Right ventricle myocardium inferior (tissue), 1 donor: ENCODE measurements at regions not wholly inside any gene's neighbourhood (a gene's known extent, or its start where the extent isn't known, plus 50 kb on each side); places are given as distances from the start of the nearest gene placed in this dataset.

Experiments
- ATAC-seq: fragments of 200-7000 bp; cut with Tn5 transposase; one replicate; pipeline ENCODE4 v1.9.1; 2020; ENCODE audit warnings: mild to moderate bottlenecking, moderate library complexity
- DNase-seq: peaks from one replicate; pipeline ENCODE4 v3.0.0; 2021; ENCODE audit errors: missing footprints
- intact Hi-C: fragments of 100-400 bp; cut with DNase I; formaldehyde crosslinking; loops from one replicate; pipeline ENCODE4 v1.11.0; 2022
- donor health status: DM: no; HTN: yes; CAD: no; lungs with severe emphysema.

DNA sequence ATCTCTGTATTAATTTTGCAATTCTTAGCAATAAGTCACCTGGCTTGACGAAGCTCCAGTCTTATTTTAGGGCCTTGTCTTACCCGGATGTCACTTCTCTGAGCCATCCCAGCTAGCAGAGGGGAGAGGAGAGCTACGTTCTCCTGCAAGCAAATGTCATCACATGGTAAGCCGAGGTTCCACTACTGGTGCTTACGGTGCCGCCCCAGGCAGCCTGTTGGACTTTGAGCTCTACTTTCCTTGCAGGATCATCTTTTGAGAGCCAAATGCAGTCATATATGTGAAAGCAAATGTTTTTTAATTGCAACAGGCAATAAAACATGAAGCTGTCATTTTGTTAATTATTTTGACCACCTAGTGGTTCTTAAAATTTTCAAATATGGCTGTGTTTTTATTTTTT, 140.9 kb downstream of the FAM43A start:
- DNase-seq (no peak), ATAC-seq (no peak)
- intact Hi-C loops = loop anchor here (5.0 kb wide), 1 partner anchor 41 kb away; no protein-coding TSS in a partner anchor

GRCh38 chr3:194827486-194827885, 141.8 kb downstream of the FAM43A start:
- intact Hi-C loops = loop anchor here (5.0 kb wide), 1 partner anchor 40 kb away; no protein-coding TSS in a partner anchor
- DNase-seq (no peak), ATAC-seq (no peak)

DNA sequence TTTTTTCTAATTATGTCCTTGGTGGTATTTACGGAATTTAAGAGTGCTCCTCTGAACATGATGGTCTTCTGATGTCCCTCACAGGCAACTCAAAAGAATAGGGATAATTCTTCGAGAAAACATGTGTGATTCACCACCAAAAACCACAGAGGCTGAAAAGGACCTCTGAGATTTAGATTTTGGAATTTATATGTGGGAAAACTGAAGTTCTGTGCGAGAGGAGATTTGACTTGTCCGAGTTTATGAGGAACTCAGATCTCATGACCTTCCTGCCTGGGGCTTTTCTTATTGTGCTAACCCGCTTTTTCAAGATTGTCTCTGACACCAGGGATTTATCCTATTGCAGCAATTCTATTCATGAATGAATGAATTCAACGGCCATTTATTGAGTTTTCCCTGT, 142.4 kb downstream of the FAM43A start:
- intact Hi-C loops = loop anchor here (5.0 kb wide), 1 partner anchor 39 kb away; no protein-coding TSS in a partner anchor
- DNase-seq (no peak), ATAC-seq (no peak)

DNA sequence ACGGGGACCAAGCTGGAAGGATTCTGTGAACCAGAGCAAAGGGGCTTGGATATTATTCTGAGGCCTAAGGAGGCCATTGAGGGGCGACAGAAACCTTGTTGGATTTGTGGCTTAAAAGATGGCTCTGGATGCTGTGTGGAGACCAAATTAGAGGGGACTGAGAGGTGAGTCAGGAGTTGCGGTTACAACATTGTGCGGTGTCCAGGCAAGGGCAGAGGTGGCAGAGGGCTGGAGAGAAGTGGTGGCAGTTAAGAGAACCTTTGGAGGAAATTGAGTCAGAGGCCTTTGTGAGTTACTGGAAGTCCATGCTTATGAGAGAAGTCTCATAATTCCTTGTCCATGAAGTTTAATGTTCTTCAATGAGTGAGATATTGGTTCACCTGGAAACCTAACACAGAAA, 143.2 kb downstream of the FAM43A start:
- intact Hi-C loops = loop anchor here (5.0 kb wide), 1 partner anchor 38 kb away; no protein-coding TSS in a partner anchor

DNA sequence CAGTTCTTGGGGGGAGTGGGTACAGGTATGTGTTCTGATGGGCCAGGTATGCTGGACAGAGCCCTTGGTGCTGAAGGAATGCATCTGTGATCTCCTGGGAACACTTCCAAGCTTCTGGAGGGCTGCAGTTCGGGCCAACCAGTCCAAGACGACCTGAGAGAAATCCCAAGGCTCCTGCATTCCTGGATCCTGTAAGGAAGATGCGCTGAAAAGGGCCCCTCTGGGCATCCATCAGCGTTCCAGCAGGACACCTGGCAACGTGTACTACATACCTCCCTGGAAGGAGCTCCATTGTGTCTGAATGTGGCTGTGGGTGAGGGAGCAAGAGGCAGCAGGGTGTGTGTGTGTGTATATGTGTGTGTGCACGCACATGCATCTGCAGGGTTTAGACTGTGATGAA, 144.7 kb downstream of the FAM43A start:
- intact Hi-C loops = no loop called here
- DNase-seq (no peak), ATAC-seq (no peak)

More for the DNA sequence above, 143.2 kb downstream of the FAM43A start:
- no peak for ATAC-seq
- no peak for DNase-seq

GRCh38 chr3:194830978-194831377, 145.3 kb downstream of the FAM43A start:
- intact Hi-C loops = no loop called here
- ATAC-seq = no peak
- DNase-seq = no peak

- intact Hi-C loops = no loop called here
- ATAC-seq = no peak
- DNase-seq = no peak
Observed at GRCh38 chr3:194832346-194833104, 146.8 kb downstream of the FAM43A start.

- DNase-seq (no peak), ATAC-seq (no peak)
- intact Hi-C loops = no loop called here
Observed at GRCh38 chr3:194833114-194833910, 147.6 kb downstream of the FAM43A start.

- intact Hi-C loops = no loop called here
- DNase-seq = no peak
- no peak for ATAC-seq
Observed at GRCh38 chr3:194836661-194837060, 151.0 kb downstream of the FAM43A start.

DNA sequence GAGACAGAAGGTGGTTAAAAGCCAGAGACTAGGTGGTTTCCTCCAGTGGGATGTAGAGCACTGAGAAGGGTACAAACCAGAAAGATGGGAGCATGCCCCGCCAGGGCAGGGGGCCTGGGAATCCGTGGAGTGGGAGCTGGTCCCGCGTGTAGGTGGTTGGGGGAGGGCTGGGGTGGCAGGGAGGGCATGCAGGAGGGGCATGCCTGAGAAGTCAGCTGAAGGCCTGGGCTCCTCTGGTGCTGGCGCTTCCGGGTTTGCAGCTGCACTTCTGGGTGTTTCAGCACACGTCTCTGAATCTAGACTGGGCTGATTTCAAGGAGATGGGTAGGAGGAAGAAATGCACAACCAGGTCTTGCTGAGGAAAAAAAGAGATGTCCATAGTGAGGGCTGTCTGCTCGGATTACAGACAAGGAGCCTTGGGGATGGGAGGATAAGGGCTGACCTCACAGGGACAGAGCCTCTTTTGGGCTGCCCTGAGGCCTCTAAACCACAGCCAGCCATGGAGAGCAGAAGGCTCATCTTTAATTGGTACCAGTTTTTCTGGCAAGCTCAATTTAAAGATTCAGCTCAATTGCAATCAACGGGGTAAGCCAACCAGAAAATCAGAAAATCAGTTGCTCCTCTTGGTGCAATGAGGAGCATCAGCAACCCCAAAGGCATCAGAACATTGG, 151.9 kb downstream of the FAM43A start:
- ATAC-seq (no peak), DNase-seq (no peak)
- intact Hi-C loops = no loop called here

GRCh38 chr3:194838236-194838635, 152.6 kb downstream of the FAM43A start:
- DNase-seq = no peak
- intact Hi-C loops = no loop called here
- ATAC-seq = no peak

GRCh38 chr3:194840661-194841514, 155.2 kb downstream of the FAM43A start:
- intact Hi-C loops = no loop called here
- DNase-seq (no peak), ATAC-seq (peak; percentile 78)

GRCh38 chr3:194841515-194841841, 155.8 kb downstream of the FAM43A start:
- intact Hi-C loops = no loop called here
- ATAC-seq (no peak), DNase-seq (no peak)

GRCh38 chr3:194843556-194843955, 157.9 kb downstream of the FAM43A start:
- DNase-seq = no peak
- intact Hi-C loops = no loop called here
- ATAC-seq = no peak

- ATAC-seq (no peak), DNase-seq (no peak)
- intact Hi-C loops = no loop called here
Observed at GRCh38 chr3:194844046-194844445, 158.4 kb downstream of the FAM43A start.

DNA sequence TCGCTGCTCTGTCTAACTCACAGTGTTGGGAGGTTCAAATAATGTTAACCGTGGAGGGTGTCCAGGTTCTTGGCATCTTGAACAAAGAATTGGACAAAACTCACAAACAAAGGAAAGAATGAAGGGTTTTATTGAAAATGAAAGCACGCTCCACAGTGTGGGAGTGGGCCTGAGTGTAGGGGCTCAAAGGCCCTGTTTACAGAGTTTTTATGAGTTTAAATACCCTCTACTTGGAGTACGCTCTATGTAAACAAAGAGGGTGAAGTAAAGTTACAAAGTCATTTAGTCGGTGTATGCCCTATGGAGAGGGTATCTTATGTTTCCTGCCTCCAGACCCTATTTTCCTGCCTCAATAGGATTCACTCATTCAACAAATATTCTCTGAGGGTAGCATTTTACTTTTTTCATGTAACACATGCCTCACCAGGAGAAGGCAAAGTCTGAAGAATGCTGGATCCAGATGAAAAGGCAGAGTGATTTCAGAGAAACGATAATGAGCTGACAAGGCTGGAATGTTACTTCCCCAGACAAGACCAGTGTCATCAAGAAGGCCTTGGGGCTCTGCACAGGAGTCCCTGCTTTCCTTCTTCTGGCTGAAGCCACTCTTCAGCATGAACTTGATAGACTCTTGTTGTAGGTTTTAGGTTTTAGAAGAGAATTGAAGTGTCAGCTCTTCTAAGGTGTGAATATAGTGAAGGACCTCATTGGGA, 163.6 kb downstream of the FAM43A start:
- DNase-seq (no peak), ATAC-seq (no peak)
- intact Hi-C loops = no loop called here

DNA sequence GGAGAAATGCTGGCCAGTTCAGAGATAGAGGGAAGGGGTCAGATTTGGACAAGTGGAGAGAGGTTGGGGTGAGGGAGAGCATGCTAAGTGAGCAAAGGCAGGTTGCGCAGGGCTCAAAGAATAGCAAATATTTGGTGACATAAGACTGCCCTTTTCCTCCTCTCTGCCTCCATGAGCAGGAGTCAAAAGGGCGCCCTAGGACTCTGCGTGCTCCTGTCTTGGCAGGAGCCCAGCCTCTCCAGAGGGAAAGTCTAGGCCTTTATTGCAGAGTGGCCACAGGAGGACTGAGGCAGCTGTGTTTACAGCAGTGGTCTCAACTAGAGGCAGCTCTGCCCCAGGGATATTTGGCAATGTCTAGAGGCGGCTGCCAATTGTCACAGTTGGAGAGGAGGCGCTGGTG, 165.6 kb downstream of the FAM43A start:
- DNase-seq = no peak
- intact Hi-C loops = no loop called here

GRCh38 chr3:194851941-194852340, 166.3 kb downstream of the FAM43A start:
- ATAC-seq (no peak), DNase-seq (no peak)
- intact Hi-C loops = no loop called here

More for the DNA sequence above, 165.6 kb downstream of the FAM43A start:
- ATAC-seq = no peak
